Osteoblast (primary cell): ENCODE measurements at regions not wholly inside any gene's neighbourhood (a gene's known extent, or its start where the extent isn't known, plus 50 kb on each side); places are given as distances from the start of the nearest gene placed in this dataset.
"Not testable (repeated sequence)": the region's sequence is repeated elsewhere in the genome, so short reads cannot be mapped to it uniquely, and the experiment has no call there.

Source experiments
- DNase-seq: peaks from one replicate; pipeline ENCODE4 v3.0.0; 2011; ENCODE audit warnings: low spot score, mixed read lengths; ENCODE audit not compliant: insufficient read length; ENCODE audit errors: missing footprints
- H2AFZ ChIP-seq: 2 replicates; pipeline ENCODE4 v1.6.0; 2011; ENCODE audit warnings: mild to moderate bottlenecking, low read length
- H3K27ac ChIP-seq: 2 replicates; pipeline ENCODE4 v1.5.1; 2011; ENCODE audit warnings: mild to moderate bottlenecking, low read depth, low read length, moderate library complexity
- H3K27me3 ChIP-seq: 2 replicates; pipeline ENCODE4 v1.6.0; 2012; ENCODE audit warnings: mild to moderate bottlenecking, control low read depth, inconsistent platforms, low read length, moderate library complexity; ENCODE audit not compliant: insufficient read depth
- H3K36me3 ChIP-seq: 2 replicates; pipeline ENCODE4 v1.5.1; 2011; ENCODE audit warnings: mild to moderate bottlenecking, low read length, control low read depth, moderate library complexity; ENCODE audit not compliant: insufficient read depth
- H3K4me1 ChIP-seq: 2 replicates; pipeline ENCODE4 v1.5.1; 2011; ENCODE audit warnings: mild to moderate bottlenecking, low read length, control low read depth, moderate library complexity; ENCODE audit not compliant: insufficient read depth
- H3K4me2 ChIP-seq: 2 replicates; pipeline ENCODE4 v1.6.0; 2011; ENCODE audit warnings: mild to moderate bottlenecking, low read length; ENCODE audit not compliant: insufficient read depth
- H3K4me3 ChIP-seq: fragments of 200-600 bp; sonication (generic); 3 replicates; pipeline ENCODE4 v1.5.1; 2012; ENCODE audit warnings: mild to moderate bottlenecking, low read length, inconsistent platforms; ENCODE audit not compliant: insufficient read depth
- H3K79me2 ChIP-seq: 2 replicates; pipeline ENCODE4 v1.6.0; 2012; ENCODE audit warnings: mild to moderate bottlenecking, low read length, control low read depth, inconsistent platforms; ENCODE audit not compliant: insufficient read depth
- H3K9me3 ChIP-seq: 2 replicates; pipeline ENCODE4 v1.5.1; 2011; ENCODE audit warnings: low read depth, low read length, control low read depth
- H4K20me1 ChIP-seq: 2 replicates; pipeline ENCODE4 v1.6.0; 2012; ENCODE audit warnings: mild to moderate bottlenecking, low read length, control low read depth; ENCODE audit not compliant: insufficient read depth
- CTCF ChIP-seq: IDR thresholded peaks from 2 replicates; pipeline ENCODE4 v1.5.1; 2011; ENCODE audit warnings: mild to moderate bottlenecking, low read depth, low read length, moderate library complexity; ENCODE audit errors: extremely low read depth

DNA sequence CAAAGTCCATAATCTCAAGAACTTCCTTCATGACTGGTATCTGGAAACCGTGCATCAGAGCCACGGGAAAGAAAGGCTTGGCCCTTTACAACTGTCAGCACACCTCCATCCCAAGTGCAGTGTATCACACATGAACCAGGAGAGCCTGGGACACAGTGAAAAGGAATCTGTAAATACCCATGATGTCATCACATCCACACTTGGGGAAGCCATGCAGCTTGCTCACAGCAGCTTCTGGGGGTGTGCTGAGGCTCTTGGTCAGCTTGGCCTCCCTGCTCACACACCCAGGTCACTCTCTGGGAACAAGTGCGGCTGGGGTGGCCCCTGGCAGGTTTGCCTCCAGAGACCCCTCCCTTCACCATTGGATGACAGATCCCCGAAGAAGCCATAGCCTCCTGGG, 51.6 kb upstream of the ASAH2B start:
- H3K4me3 ChIP-seq, H3K4me2 ChIP-seq, H3K4me1 ChIP-seq, H3K27ac ChIP-seq, H3K27me3 ChIP-seq, DNase-seq, H3K79me2 ChIP-seq, H4K20me1 ChIP-seq, H2AFZ ChIP-seq, H3K36me3 ChIP-seq, H3K9me3 ChIP-seq: not testable (repeated sequence)

GRCh38 chr10:50684365-50684764, 55.4 kb upstream of the ASAH2B start:
- not testable (repeated sequence) for H3K4me3 ChIP-seq, H2AFZ ChIP-seq, H3K9me3 ChIP-seq, DNase-seq, H3K27me3 ChIP-seq, H3K36me3 ChIP-seq, H3K4me1 ChIP-seq, H4K20me1 ChIP-seq, H3K27ac ChIP-seq, H3K4me2 ChIP-seq, H3K79me2 ChIP-seq

DNA sequence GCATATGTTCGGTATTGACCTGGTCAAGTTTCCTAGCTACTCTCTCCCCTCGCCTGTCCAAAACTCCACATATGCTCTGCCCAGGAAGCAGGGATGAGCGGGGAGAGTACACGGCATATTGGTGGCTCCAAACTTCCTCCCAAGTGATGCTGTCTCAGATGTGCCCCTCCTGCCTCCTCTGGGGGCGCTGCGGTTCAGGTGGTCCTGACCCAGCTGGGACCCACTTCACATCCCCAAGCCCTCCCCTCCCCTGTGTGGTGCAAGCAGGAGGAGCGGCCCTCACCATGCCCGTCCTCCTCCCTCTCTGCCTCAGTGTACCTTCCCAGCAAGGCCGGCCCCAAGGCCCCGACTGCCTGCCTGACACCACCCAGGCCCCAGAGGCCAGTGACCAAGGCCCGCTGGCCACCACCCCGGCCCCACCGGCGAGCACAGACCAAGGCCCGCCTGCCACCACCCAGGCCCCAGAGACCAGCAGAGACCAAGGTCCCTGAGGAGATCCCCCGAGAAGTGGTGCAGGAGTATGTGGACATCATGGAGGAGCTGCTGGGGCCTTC, 56.5 kb upstream of the ASAH2B start:
- H3K79me2 ChIP-seq, H3K27me3 ChIP-seq, H3K9me3 ChIP-seq, H3K4me1 ChIP-seq, H3K27ac ChIP-seq, H3K4me3 ChIP-seq, H2AFZ ChIP-seq, H3K4me2 ChIP-seq, H3K36me3 ChIP-seq, H4K20me1 ChIP-seq: not testable (repeated sequence)
- peak; percentile 36 for DNase-seq

GRCh38 chr10:50680606-50681005, 56.9 kb upstream of the SGMS1 start:
- H3K27ac ChIP-seq, DNase-seq, H3K4me2 ChIP-seq, H3K36me3 ChIP-seq, H2AFZ ChIP-seq, H3K79me2 ChIP-seq, H4K20me1 ChIP-seq, H3K4me3 ChIP-seq, H3K4me1 ChIP-seq, H3K27me3 ChIP-seq, H3K9me3 ChIP-seq: not testable (repeated sequence)

DNA sequence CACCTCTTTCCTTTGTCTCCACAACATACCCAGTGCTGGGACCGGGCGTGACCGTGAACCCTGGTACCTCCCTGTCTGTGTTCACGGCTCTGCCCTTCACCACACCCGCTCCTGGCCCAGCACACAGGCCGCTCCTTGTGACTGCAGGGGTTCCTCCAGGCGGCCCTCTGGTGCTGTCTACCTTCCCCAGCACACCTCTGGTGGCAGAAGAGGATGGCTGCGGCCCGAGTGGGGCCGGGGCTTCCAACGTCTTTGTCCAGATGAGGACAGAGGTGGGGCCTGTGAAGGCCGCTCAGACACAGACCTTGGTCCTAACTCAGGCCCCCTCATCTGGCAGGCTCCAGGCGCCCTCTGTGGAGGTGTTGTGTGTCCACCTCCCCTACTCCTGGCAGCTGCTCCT, 55.4 kb upstream of the SGMS1 start:
- Histone ChIP-seq H3K4me3 (no peak overlapping the region), H3K9me3 (no peaks in the 10 kb centered on the region), H4K20me1 (no peaks in the 10 kb centered on the region), H3K27ac (no peak overlapping the region), H2AFZ (no peak overlapping the region), H3K36me3 (no peaks in the 10 kb centered on the region), H3K4me2 (no peak overlapping the region), H3K79me2 (no peaks in the 10 kb centered on the region), H3K4me1 (no peaks in the 10 kb centered on the region), H3K27me3 (no peaks in the 10 kb centered on the region)
- TF ChIP-seq CTCF = no peak
- DNase-seq = peak; percentile 36

GRCh38 chr10:50675555-50675954, 51.8 kb upstream of the SGMS1 start:
- not testable (repeated sequence) for H3K27me3 ChIP-seq, H4K20me1 ChIP-seq, H3K79me2 ChIP-seq, DNase-seq, H3K4me2 ChIP-seq, H3K4me1 ChIP-seq, H3K4me3 ChIP-seq, H2AFZ ChIP-seq, H3K9me3 ChIP-seq, H3K36me3 ChIP-seq, H3K27ac ChIP-seq
